ENCODE measurements at regions not wholly inside any gene's neighbourhood (a gene's known extent, or its start where the extent isn't known, plus 50 kb on each side); places are given as distances from the start of the nearest gene placed in this dataset.

- TF ChIP-seq CTCF (IDR thresholded peaks at IDR 0.05) (no peak), POLR2A (IDR thresholded peaks at IDR 0.05) (no peak), POLR2AphosphoS5 (IDR thresholded peaks at IDR 0.05) (no peak), EP300 (IDR thresholded peaks at IDR 0.05; ENCODE audit: low read depth) (no peak)
These were observed 641.5 kb upstream of the PLXNA2 start for GRCh38 chr1:208885650-208886049.
